DND-41 (cell line): ENCODE measurements at regions not wholly inside any gene's neighbourhood (a gene's known extent, or its start where the extent isn't known, plus 50 kb on each side); places are given as distances from the start of the nearest gene placed in this dataset.

Source experiments
- CTCF ChIP-seq: IDR thresholded peaks from 2 replicates; pipeline ENCODE4 v1.5.1; 2012; ENCODE audit warnings: borderline replicate concordance, low read length, moderate library complexity, mild to moderate bottlenecking; ENCODE audit not compliant: poor library complexity, severe bottlenecking; ENCODE audit errors: extremely low read depth
- EZH2 ChIP-seq: IDR thresholded peaks from 3 replicates; pipeline ENCODE4 v1.6.1; 2012; ENCODE audit warnings: borderline replicate concordance, low read depth, mild to moderate bottlenecking, moderate library complexity, low read length, inconsistent platforms; ENCODE audit not compliant: severe bottlenecking

- TF ChIP-seq CTCF (no peak), EZH2 (no peak)
Measured at GRCh38 chrX:98548519-98548918, 1664.8 kb downstream of the RPA4 start.
